VCaP (cell line): ENCODE measurements at regions not wholly inside any gene's neighbourhood (a gene's known extent, or its start where the extent isn't known, plus 50 kb on each side); places are given as distances from the start of the nearest gene placed in this dataset.

Experiments
- H3K27ac ChIP-seq: fragments of 450-650 bp; 2 replicates; pipeline ENCODE4 v1.5.1; 2017
- CTCF ChIP-seq: fragments of 450-650 bp; conservative IDR thresholded peaks from 2 replicates; pipeline ENCODE4 v1.5.1; 2017; ENCODE audit warnings: mild to moderate bottlenecking, moderate library complexity

GRCh38 chr11:88016392-88017170 lies 158.7 kb downstream of the RAB38 start:
- no peak overlapping the region for H3K27ac ChIP-seq
- TF ChIP-seq CTCF = peak; percentile 85

- no peak for TF ChIP-seq CTCF
- H3K27ac ChIP-seq = no peak overlapping the region
Observed at GRCh38 chr11:88015170-88015569, 160.1 kb downstream of the RAB38 start.

- no peak for TF ChIP-seq CTCF
- no peak overlapping the region for H3K27ac ChIP-seq
Observed at GRCh38 chr11:88013508-88014065, 161.7 kb downstream of the RAB38 start.

GRCh38 chr11:88012456-88012855 lies 162.8 kb downstream of the RAB38 start:
- H3K27ac ChIP-seq = no peak overlapping the region
- no peak for TF ChIP-seq CTCF

GRCh38 chr11:87976009-87976408 lies 199.2 kb downstream of the RAB38 start:
- no peak for TF ChIP-seq CTCF
- no peak overlapping the region for H3K27ac ChIP-seq

- H3K27ac ChIP-seq = no peak overlapping the region
- TF ChIP-seq CTCF = no peak
Observed at GRCh38 chr11:87974797-87975196, 200.4 kb downstream of the RAB38 start.

GRCh38 chr11:87972133-87972532 lies 203.1 kb downstream of the RAB38 start:
- no peak overlapping the region for H3K27ac ChIP-seq
- no peak for TF ChIP-seq CTCF
